Cardiac fibroblast (primary cell): ENCODE measurements at regions not wholly inside any gene's neighbourhood (a gene's known extent, or its start where the extent isn't known, plus 50 kb on each side); places are given as distances from the start of the nearest gene placed in this dataset.
A peak's percentile ranks its signal among the peaks of the same experiment; 100 is the strongest.

Experiments used
- DNase-seq, 2 donors: peaks; one replicate each; pipeline versions ENCODE4 v3.0.0 to v3.0.0-alpha.2; 2010; ENCODE audit warnings: low read depth in 2 of 2
- H3K4me3 ChIP-seq, 2 donors: replicated peaks in 1 of 2; 1 replicate in 1 of 2; 2 replicates in 1 of 2; pipeline ENCODE4 v1.5.1; 2011; ENCODE audit warnings: low read depth in 2 of 2, low read length in 2 of 2, mild to moderate bottlenecking in 2 of 2, moderate library complexity in 1 of 2
- TF ChIP-seq, protein P1 (sequence below): IDR thresholded peaks from one replicate; pipeline ENCODE4 v1.5.1; 2011; ENCODE audit warnings: low read depth, mild to moderate bottlenecking, low read length, inconsistent platforms

DNA sequence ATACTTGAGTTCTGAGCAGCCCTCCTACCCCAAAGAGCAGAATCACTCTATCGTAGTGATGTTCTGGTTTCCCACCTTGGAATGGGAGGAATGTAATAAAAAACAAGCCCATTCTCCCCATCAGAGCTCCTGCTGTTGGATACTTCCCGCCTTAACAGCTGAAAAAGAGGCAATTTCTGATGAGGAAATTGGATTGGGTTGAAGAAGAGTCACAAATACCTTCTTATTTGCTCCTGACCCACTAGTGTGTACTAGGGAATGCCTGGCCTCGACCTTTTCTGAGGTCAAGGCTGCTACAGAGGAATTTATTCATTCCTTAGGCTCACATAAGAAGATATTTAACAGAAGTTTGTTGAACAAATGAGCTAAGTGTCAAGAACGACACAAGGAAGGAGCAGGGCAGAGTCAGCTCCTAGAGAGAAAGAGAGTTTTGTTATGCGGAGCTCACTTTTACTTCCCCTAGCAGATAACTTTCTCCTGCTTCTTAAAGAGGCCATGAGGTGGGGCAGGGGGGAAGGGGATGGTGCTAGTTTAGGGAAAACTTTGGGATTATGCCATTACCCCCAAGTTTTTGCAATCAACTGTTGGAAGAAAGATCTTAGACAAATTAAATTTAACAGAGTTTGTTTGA is 273.8 kb upstream of the CLNK start:
- H3K4me3 ChIP-seq, result no peak overlapping the region
- no peak for DNase-seq
- TF ChIP-seq, protein P1, sequence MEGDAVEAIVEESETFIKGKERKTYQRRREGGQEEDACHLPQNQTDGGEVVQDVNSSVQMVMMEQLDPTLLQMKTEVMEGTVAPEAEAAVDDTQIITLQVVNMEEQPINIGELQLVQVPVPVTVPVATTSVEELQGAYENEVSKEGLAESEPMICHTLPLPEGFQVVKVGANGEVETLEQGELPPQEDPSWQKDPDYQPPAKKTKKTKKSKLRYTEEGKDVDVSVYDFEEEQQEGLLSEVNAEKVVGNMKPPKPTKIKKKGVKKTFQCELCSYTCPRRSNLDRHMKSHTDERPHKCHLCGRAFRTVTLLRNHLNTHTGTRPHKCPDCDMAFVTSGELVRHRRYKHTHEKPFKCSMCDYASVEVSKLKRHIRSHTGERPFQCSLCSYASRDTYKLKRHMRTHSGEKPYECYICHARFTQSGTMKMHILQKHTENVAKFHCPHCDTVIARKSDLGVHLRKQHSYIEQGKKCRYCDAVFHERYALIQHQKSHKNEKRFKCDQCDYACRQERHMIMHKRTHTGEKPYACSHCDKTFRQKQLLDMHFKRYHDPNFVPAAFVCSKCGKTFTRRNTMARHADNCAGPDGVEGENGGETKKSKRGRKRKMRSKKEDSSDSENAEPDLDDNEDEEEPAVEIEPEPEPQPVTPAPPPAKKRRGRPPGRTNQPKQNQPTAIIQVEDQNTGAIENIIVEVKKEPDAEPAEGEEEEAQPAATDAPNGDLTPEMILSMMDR, result no peak

DNA sequence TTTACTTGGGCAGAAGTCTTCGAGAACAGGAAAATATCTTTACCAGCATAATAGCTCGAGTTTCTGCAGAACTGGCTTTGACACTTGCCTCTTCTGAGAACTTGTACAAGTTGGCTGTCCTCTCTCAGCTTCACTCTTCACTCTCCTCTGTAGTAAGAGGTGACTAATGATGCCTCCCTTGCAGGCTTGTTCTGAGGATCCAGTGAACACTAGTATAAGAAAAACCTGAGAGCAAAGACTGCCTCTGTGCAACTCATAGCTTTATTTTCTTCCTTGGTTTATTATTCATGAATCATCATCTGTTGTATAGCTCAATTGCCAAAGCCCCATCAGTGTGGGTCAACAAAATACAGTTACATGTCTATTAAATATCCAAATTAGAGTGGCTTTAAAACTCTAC is 266.7 kb upstream of the CLNK start:
- DNase-seq, result no peak
- no peak overlapping the region for H3K4me3 ChIP-seq
- TF ChIP-seq, protein P1, result no peak

DNA sequence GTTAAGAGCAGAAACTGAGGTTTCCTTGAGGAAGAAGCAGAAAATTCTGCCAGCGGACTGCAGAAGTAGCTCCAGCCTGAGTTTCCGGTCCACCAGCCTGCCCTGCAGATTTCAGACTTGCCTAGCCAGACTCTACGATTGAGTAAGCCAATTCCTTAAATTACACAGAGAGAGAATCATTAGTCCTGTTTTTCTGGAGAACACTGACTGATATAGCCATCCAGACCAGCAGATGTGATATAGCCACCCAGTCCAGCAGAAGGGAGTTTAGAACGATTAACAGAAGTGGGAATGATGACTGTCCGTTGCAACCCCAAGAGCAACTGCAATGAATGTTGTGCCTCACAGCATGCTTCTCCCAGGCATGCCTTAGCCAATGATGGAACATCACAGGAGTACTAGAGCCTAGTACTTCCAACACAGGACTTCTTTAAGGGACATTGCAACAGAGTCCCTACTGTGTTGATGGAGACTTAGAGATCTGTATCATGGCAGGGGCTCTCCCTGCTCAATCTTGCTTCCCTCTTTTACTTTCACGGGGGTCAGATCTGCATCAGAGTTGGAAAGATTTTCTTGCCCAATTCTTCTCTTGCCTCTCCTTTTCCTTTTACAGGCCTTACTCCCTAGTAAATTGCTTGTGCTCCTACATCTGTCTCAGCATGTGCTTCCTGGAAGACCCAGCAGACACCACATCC is 264.6 kb upstream of the CLNK start:
- DNase-seq, result no peak
- TF ChIP-seq, protein P1, result no peak
- no peak overlapping the region for H3K4me3 ChIP-seq

DNA sequence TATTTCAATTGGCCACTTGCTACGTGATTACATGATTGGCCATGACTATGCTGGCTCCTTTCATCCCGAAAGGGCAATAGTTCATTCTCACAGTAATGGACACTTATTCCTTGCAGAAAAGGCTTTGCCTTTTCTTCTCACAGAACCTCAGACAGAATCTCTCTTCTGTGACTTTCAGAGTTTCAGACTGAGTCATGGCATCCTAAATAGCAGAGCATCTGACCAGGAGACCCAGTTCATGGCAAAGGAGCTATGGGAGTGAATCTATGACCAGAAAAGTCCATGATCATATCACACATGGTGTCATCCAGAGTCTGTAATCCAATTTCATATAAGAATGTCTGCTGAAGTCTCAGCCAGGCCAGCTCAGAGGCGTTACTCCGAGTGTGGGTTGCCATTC is 263.3 kb upstream of the CLNK start:
- TF ChIP-seq, protein P1, result no peak
- no peak overlapping the region for H3K4me3 ChIP-seq
- no peak for DNase-seq

DNA sequence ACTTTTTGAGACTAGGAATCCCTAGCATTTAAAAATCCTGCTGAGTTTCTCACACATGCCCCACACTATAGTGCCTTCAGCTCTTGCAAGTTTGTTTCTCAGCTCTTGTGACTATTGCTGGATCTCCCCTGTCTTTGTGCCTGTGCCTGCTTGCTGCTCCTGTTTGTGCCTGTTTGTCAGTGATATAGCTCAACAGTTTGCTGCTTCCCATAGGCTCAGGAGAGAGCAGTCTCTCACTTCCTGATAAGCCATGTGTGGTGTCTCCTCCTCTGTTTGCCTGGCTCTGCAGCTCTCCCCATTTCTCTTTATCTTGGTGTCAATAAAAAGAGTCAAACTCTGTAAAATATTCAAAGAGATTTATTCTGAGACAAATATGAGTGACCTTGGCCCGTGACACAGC is 259.8 kb upstream of the CLNK start:
- no peak for DNase-seq
- no peak overlapping the region for H3K4me3 ChIP-seq
- TF ChIP-seq, protein P1, result no peak

DNA sequence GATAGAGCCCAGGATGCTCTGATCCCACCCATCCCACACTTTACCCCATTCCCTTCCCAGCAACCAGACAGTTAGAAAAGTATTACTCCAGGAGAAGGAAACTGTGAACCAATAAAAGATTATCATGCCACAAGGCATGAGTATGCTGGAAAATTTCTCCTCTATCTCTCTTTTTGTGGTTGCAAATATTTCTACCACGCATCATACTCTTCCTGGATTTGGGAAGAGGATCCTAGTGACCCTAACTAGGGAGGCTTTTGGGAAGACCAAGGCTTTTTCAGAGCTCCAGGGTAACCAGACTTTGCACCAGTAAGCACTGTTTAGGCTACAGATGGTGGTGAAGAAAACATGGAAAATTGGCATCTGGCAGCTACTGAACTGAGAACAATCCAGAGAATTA is 257.6 kb upstream of the CLNK start:
- TF ChIP-seq, protein P1, result no peak
- peak in 1 of 2 donors; percentile 0 for DNase-seq
- H3K4me3 ChIP-seq, result no peak overlapping the region
